ENCODE measurements at regions not wholly inside any gene's neighbourhood (a gene's known extent, or its start where the extent isn't known, plus 50 kb on each side); places are given as distances from the start of the nearest gene placed in this dataset.

DNA sequence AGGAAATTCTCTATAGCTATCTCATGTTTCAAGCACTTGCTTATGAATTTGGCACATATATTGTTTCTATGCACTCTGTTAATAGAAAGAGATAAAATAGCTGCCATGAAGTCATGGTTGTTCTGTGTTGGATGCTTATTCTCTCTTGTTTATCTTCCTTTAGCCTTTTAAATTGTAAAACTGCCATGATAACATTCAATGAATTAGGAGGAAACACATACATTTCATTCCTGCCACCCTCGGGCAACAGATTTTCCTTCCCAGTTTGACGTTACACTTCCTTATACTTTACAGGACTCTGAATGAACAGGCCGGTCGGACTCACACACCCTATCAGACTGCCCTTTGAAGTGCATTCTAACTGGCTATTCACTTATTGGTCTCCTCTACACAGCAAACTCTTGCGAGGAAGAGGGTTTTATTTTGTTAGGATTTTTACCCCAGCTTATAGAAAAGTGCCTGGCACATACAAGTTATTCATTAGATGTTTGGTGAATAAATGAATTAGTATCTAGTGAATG lies 65.7 kb upstream of the FERD3L start:
- Histone ChIP-seq H3K4me2 (ENCODE audit: control insufficient read depth, extremely low read depth, insufficient read depth, low read depth, low read length) (no peak overlapping the region), H3K4me1 (ENCODE audit: control insufficient read depth, extremely low read depth, insufficient read depth, low read length) (no peaks in the 10 kb centered on the region), H3K36me3 (ENCODE audit: control insufficient read depth in 2 of 2, extremely low read depth in 1 of 2, insufficient read depth in 2 of 2, low read length in 2 of 2) (no peaks in the 10 kb centered on the region), H3K9me3 (ENCODE audit: control insufficient read depth, low read depth, low read length) (no peaks in the 10 kb centered on the region), H4K20me1 (ENCODE audit: control insufficient read depth, extremely low read depth, insufficient read depth, low read length) (no peaks in the 10 kb centered on the region), H3K9ac (ENCODE audit: control insufficient read depth, extremely low read depth, insufficient read depth, low read length) (no peak overlapping the region), H3K27ac (ENCODE audit: control insufficient read depth, insufficient read depth, low read length) (no peak overlapping the region), H3K4me3 (ENCODE audit: control insufficient read depth in 2 of 3, extremely low read depth in 1 of 3, insufficient read depth in 2 of 3, low read depth in 1 of 3, low read length in 3 of 3) (no peak overlapping the region), H3K9me1 (ENCODE audit: control insufficient read depth, extremely low read depth, insufficient read depth, low read length) (no peaks in the 10 kb centered on the region), H2AFZ (ENCODE audit: control insufficient read depth, low read length) (no peak overlapping the region), H3K79me2 (ENCODE audit: control insufficient read depth, insufficient read depth, low read length) (no peaks in the 10 kb centered on the region), H3K27me3 (ENCODE audit: control insufficient read depth, extremely low read depth, insufficient read depth, low read length) (no peaks in the 10 kb centered on the region)
- no peak for TF ChIP-seq EZH2 (IDR thresholded peaks at IDR 0.05; ENCODE audit: low read length)
- TF ChIP-seq, protein P1, sequence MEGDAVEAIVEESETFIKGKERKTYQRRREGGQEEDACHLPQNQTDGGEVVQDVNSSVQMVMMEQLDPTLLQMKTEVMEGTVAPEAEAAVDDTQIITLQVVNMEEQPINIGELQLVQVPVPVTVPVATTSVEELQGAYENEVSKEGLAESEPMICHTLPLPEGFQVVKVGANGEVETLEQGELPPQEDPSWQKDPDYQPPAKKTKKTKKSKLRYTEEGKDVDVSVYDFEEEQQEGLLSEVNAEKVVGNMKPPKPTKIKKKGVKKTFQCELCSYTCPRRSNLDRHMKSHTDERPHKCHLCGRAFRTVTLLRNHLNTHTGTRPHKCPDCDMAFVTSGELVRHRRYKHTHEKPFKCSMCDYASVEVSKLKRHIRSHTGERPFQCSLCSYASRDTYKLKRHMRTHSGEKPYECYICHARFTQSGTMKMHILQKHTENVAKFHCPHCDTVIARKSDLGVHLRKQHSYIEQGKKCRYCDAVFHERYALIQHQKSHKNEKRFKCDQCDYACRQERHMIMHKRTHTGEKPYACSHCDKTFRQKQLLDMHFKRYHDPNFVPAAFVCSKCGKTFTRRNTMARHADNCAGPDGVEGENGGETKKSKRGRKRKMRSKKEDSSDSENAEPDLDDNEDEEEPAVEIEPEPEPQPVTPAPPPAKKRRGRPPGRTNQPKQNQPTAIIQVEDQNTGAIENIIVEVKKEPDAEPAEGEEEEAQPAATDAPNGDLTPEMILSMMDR (optimal IDR thresholded peaks at IDR 0.05 in 1 of 3, IDR thresholded peaks at IDR 0.05 in 1 of 3, conservative IDR thresholded peaks at IDR 0.05 in 1 of 3; ENCODE audit: extremely low read depth in 1 of 3, insufficient read depth in 2 of 3, low read length in 3 of 3), result no peak
- FAIRE-seq, result no peak
- DNase-seq (ENCODE audit: low read depth, low spot score), result no peak
- dilution Hi-C loops (cut with MboI; ENCODE audit: extremely low pct_ligation_motif_present, low sequenced_read_pairs), result no loop called here

DNA sequence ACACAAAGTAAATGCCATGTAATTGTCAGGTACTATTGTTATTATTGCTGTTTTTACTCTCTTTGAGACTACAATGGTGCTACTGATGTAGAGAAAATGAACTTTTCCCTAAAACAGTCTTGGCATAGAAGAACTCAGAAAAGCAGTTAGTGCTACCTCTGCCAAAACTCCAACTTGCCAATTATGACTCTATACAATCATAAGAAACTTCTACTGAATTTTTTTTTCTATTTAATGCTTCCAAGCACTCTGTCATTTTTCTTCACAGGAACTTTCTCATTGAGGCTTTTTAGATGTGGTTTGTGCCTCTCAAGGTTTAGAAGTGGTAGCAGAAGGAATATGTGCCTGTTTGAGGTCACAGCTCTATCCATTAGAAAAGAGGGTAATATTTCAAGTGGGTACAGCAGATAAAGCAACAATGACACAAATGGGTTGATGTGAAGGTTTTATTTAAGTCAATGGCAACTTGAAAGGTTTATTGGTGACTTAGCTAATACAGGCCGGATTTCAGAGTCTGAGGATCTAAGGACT lies 64.0 kb upstream of the FERD3L start:
- Histone ChIP-seq H2AFZ (ENCODE audit: control insufficient read depth, low read length) (no peak overlapping the region), H3K9me1 (ENCODE audit: control insufficient read depth, extremely low read depth, insufficient read depth, low read length) (no peaks in the 10 kb centered on the region), H3K9ac (ENCODE audit: control insufficient read depth, extremely low read depth, insufficient read depth, low read length) (no peak overlapping the region), H3K79me2 (ENCODE audit: control insufficient read depth, insufficient read depth, low read length) (no peaks in the 10 kb centered on the region), H3K27ac (ENCODE audit: control insufficient read depth, insufficient read depth, low read length) (no peak overlapping the region), H3K27me3 (ENCODE audit: control insufficient read depth, extremely low read depth, insufficient read depth, low read length) (no peaks in the 10 kb centered on the region), H3K9me3 (ENCODE audit: control insufficient read depth, low read depth, low read length) (no peaks in the 10 kb centered on the region), H3K4me1 (ENCODE audit: control insufficient read depth, extremely low read depth, insufficient read depth, low read length) (no peaks in the 10 kb centered on the region), H4K20me1 (ENCODE audit: control insufficient read depth, extremely low read depth, insufficient read depth, low read length) (no peaks in the 10 kb centered on the region), H3K4me3 (ENCODE audit: control insufficient read depth in 2 of 3, extremely low read depth in 1 of 3, insufficient read depth in 2 of 3, low read depth in 1 of 3, low read length in 3 of 3) (no peak overlapping the region), H3K36me3 (ENCODE audit: control insufficient read depth in 2 of 2, extremely low read depth in 1 of 2, insufficient read depth in 2 of 2, low read length in 2 of 2) (no peaks in the 10 kb centered on the region), H3K4me2 (ENCODE audit: control insufficient read depth, extremely low read depth, insufficient read depth, low read depth, low read length) (no peak overlapping the region)
- no peak for DNase-seq (ENCODE audit: low read depth, low spot score)
- dilution Hi-C loops (cut with MboI; ENCODE audit: extremely low pct_ligation_motif_present, low sequenced_read_pairs), result no loop called here
- TF ChIP-seq EZH2 (IDR thresholded peaks at IDR 0.05; ENCODE audit: low read length), result no peak
- TF ChIP-seq, protein P1 (optimal IDR thresholded peaks at IDR 0.05 in 1 of 3, IDR thresholded peaks at IDR 0.05 in 1 of 3, conservative IDR thresholded peaks at IDR 0.05 in 1 of 3; ENCODE audit: extremely low read depth in 1 of 3, insufficient read depth in 2 of 3, low read length in 3 of 3), result no peak
- no peak for FAIRE-seq
